ENCODE measurements at regions not wholly inside any gene's neighbourhood (a gene's known extent, or its start where the extent isn't known, plus 50 kb on each side); places are given as distances from the start of the nearest gene placed in this dataset.

- no peaks in the 10 kb centered on the region for H3K4me1 ChIP-seq
- H3K36me3 ChIP-seq = no peaks in the 10 kb centered on the region
- WGBS = 76% methylated on average over 2 of the region's 3 CpGs
Observed at GRCh38 chr2:10970666-10971065, 58.9 kb downstream of the KCNF1 start.

DNA sequence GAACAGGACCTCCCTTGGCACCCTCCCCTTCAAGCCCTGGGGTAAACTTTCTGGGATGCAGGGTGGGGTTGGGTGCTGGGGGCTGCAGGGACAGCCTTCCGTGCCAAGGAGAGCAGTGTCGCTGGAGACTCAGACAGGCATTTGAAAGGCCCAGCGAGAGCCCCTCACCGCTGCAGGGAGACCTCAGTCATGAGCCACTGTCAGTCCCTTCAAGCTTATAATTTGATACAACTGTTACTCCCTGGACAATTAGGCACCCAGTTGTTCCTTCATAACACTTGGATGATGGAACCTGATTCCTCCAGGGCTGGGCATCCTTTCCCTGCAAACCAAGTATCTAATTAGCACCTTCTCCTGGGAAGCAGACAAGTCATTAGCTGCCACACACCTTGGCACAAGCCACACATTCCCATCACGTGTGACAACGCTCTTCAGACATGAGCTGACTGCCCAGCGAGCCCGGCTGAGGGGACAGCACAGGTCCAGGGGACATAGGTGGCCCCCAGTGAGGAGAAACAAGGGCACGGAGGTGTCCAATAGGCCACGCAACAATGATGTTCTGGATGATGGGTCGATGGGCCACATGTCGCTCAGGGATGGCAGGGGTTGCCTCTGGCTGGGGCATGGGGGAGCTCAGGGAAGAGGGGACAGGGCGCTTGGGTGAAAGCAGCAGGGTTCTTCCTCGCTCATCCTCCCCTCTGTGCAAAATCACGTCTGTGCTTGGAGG, 59.6 kb downstream of the KCNF1 start:
- no peaks in the 10 kb centered on the region for H3K36me3 ChIP-seq
- H3K27me3 ChIP-seq = peaks cover 21% of the 10 kb centered on the region
- H3K4me3 ChIP-seq = no peak overlapping the region
- TF ChIP-seq, protein P1, sequence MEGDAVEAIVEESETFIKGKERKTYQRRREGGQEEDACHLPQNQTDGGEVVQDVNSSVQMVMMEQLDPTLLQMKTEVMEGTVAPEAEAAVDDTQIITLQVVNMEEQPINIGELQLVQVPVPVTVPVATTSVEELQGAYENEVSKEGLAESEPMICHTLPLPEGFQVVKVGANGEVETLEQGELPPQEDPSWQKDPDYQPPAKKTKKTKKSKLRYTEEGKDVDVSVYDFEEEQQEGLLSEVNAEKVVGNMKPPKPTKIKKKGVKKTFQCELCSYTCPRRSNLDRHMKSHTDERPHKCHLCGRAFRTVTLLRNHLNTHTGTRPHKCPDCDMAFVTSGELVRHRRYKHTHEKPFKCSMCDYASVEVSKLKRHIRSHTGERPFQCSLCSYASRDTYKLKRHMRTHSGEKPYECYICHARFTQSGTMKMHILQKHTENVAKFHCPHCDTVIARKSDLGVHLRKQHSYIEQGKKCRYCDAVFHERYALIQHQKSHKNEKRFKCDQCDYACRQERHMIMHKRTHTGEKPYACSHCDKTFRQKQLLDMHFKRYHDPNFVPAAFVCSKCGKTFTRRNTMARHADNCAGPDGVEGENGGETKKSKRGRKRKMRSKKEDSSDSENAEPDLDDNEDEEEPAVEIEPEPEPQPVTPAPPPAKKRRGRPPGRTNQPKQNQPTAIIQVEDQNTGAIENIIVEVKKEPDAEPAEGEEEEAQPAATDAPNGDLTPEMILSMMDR (IDR thresholded peaks at IDR 0.05) = no peak
- TF ChIP-seq POLR2A (IDR thresholded peaks at IDR 0.05) (no peak), POLR2AphosphoS5 (IDR thresholded peaks at IDR 0.05) (no peak), EP300 (IDR thresholded peaks at IDR 0.05) (no peak)
- WGBS = 81% methylated on average over 8 of the region's 15 CpGs
- H3K27ac ChIP-seq = no peak overlapping the region
- H3K4me1 ChIP-seq = no peaks in the 10 kb centered on the region
- no peaks in the 10 kb centered on the region for H3K9me3 ChIP-seq
- DNase-seq (ENCODE audit: low spot score in 2 of 2) = no peak

More at GRCh38 chr2:10970666-10971065, 58.9 kb downstream of the KCNF1 start:
- no peaks in the 10 kb centered on the region for H3K9me3 ChIP-seq
- TF ChIP-seq POLR2A (IDR thresholded peaks at IDR 0.05) (no peak), EP300 (IDR thresholded peaks at IDR 0.05) (no peak), POLR2AphosphoS5 (IDR thresholded peaks at IDR 0.05) (no peak)
- TF ChIP-seq, protein P1 (IDR thresholded peaks at IDR 0.05) = no peak
- peaks cover 23% of the 10 kb centered on the region for H3K27me3 ChIP-seq
- H3K4me3 ChIP-seq = no peak overlapping the region
- no peak overlapping the region for H3K27ac ChIP-seq
- DNase-seq (ENCODE audit: low spot score in 2 of 2) = no peak

DNA sequence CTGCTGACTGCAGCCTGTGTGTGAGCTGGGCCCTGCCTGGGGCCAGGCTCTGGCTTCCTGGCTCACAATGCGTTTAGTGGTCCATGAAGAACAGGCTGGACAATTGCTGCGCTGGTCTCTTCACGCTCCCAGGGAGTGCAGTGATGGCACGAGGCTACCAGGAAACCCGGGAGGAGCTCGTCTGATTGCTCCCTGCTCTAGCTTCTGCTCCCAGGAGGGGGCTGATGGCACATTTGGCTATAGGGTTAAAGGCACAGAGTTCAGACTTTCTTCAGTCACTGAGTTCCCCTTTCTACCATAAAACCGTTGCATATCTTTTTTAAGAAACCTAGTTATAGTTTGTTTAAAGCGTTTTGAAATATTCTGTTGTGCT, 60.1 kb downstream of the KCNF1 start:
- H3K27me3 ChIP-seq = peaks cover 16% of the 10 kb centered on the region
- WGBS = 49% methylated on average over 8 of the region's 8 CpGs
- no peaks in the 10 kb centered on the region for H3K4me1 ChIP-seq
- no peak overlapping the region for H3K4me3 ChIP-seq
- H3K36me3 ChIP-seq = no peaks in the 10 kb centered on the region
- TF ChIP-seq POLR2A (IDR thresholded peaks at IDR 0.05) (no peak), POLR2AphosphoS5 (IDR thresholded peaks at IDR 0.05) (no peak), EP300 (IDR thresholded peaks at IDR 0.05) (no peak)
- TF ChIP-seq, protein P1 (IDR thresholded peaks at IDR 0.05) = no peak
- no peak overlapping the region for H3K27ac ChIP-seq
- DNase-seq (ENCODE audit: low spot score in 2 of 2) = no peak
- no peaks in the 10 kb centered on the region for H3K9me3 ChIP-seq

DNA sequence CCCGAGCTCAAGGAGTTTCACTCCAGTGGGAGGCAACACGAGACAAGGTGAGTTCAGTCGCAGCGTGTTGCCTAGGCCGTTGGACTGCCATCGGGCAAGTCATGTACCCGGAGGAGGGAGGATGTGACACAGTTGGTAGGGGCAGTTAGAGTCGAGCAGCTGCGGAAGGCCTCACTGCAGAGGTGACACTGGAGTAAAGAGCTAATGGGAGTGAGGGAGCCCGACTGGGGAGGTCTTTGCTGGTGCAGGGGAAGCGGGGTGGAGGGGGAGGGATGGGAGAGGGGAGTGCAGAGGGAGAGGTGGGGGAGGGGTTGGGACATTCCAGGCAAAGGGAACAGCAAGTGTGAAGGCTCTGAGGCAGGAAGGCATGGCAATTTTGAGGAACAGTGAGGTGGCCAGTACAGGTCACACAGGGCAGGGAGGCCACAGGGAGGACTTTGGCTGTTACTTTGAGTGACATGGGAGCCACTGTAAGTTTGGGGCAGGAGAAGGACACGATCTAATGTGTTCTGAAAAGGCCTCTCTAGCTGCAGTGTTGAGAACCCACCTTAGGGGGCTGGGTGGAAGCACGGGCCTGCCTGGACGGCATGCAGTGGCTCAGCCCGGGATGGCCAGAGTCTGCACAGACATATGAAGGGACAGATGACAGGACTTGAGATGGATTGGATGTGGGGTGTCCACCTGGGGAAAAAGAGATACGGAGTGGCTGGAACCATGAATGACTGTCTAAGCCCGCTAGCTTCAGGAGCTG, 61.1 kb downstream of the KCNF1 start:
- no peak overlapping the region for H3K27ac ChIP-seq
- no peak for DNase-seq (ENCODE audit: low spot score in 2 of 2)
- peaks cover 15% of the 10 kb centered on the region for H3K27me3 ChIP-seq
- TF ChIP-seq, protein P1 (IDR thresholded peaks at IDR 0.05) = no peak
- TF ChIP-seq EP300 (IDR thresholded peaks at IDR 0.05) = no peak
- no peak for TF ChIP-seq POLR2AphosphoS5 (IDR thresholded peaks at IDR 0.05)
- no peak for TF ChIP-seq POLR2A (IDR thresholded peaks at IDR 0.05)
- no peaks in the 10 kb centered on the region for H3K36me3 ChIP-seq
- 91% methylated on average over 17 of the region's 17 CpGs for WGBS
- H3K4me3 ChIP-seq = no peak overlapping the region
- H3K9me3 ChIP-seq = no peaks in the 10 kb centered on the region
- no peaks in the 10 kb centered on the region for H3K4me1 ChIP-seq

GRCh38 chr2:10973766-10974165, 62.0 kb downstream of the KCNF1 start:
- H3K9me3 ChIP-seq = no peaks in the 10 kb centered on the region
- 74% methylated on average over 6 of the region's 6 CpGs for WGBS
- no peaks in the 10 kb centered on the region for H3K36me3 ChIP-seq
- no peak for DNase-seq (ENCODE audit: low spot score in 2 of 2)
- no peak overlapping the region for H3K27ac ChIP-seq
- H3K4me3 ChIP-seq = no peak overlapping the region
- TF ChIP-seq POLR2A (IDR thresholded peaks at IDR 0.05) = no peak
- no peak for TF ChIP-seq POLR2AphosphoS5 (IDR thresholded peaks at IDR 0.05)
- TF ChIP-seq EP300 (IDR thresholded peaks at IDR 0.05) = no peak
- TF ChIP-seq, protein P1 (IDR thresholded peaks at IDR 0.05) = no peak
- H3K4me1 ChIP-seq = no peaks in the 10 kb centered on the region
- peaks cover 24% of the 10 kb centered on the region for H3K27me3 ChIP-seq
